Forelimb muscle (tissue), 1 donor: ENCODE measurements at regions not wholly inside any gene's neighbourhood (a gene's known extent, or its start where the extent isn't known, plus 50 kb on each side); places are given as distances from the start of the nearest gene placed in this dataset.
A peak's percentile ranks its signal among the peaks of the same experiment; 100 is the strongest.
"Not testable (repeated sequence)": the region's sequence is repeated elsewhere in the genome, so short reads cannot be mapped to it uniquely, and the experiment has no call there.

Source experiments
- DNase-seq: peaks from one replicate; pipeline ENCODE4 v3.0.0-alpha.2; 2013; ENCODE audit warnings: low read depth

DNA sequence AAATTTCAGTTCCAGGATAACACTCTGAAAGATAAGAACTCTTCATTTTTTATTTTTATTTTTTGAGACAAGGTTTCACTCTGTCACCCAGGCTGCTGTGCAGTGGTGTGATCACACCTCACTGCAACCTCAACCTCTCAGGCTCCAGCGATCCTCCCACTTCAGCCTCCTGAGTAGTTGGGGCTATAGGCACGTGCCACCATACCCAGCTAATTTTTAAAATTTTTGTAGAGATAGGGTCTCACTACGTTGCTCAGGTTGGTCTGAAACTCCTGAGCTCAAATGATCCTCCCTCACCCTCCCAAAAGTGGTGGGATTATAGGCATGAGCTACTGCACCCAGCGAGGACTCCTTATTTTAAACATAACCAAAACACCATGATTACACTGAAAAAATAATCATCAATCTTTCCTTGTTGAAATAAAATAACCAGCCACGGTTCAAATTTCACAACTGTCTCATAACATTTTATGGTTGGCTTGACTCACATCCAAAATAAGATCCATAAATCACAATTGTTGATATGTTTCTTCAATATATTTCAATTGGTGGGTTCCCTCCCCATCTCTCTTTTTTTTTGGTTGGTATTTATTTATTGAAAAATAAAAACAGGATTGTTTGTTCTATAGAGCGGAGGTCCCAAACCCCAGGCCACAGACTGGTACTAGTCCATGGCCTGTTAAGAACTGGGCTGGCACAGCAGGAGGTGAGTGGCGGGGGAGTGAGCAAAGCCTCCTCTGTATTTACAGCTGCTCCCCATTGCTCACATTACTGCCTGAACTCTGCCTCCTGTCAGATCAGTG, 60.1 kb upstream of the FAM171A1 start:
- no peak for DNase-seq

DNA sequence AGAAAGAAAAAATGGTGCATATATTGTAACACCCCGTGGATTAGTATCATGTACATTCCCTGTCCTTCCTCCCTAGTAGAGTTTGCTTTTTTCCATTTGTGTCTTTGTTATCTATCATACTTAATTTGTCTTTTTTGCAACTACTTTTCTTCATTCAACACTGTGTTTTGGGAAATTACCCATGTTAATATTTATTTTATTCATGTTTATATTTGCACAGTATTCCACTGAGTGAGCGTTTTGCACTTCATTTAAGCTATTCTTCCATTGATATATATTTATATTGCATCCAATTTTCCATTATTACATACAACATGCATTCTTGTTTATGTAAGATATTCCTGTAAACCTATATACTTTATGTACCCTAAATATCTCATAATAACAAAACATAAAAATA, 57.6 kb upstream of the FAM171A1 start:
- DNase-seq, result no peak

DNA sequence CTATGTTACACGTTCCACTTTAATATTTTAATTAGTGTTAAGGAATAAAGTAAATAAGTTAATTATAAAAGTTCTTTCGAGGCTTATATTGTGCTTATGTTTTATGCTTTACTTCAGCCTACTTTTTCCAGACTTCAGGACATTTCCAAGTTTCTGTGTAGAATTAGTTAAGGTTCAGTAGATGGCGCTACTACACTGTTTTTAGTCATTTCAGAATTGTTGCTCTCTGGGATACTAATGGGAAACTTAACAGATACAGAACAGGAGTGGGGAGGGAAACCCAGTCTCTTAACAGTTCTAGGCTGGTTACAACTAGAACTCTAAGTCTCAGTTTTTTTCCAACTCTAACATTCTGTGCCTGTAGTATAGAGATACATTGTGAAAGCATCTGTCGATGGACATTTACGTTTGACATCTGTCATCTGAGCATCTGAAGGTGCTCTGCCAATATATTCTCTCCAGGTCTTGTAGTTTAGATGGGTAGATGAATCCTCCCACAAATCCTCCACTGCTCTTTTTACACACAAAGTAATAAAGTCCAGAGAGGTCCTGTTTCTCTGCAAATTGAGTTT, 56.8 kb upstream of the FAM171A1 start:
- DNase-seq, result peak; percentile 55

DNA sequence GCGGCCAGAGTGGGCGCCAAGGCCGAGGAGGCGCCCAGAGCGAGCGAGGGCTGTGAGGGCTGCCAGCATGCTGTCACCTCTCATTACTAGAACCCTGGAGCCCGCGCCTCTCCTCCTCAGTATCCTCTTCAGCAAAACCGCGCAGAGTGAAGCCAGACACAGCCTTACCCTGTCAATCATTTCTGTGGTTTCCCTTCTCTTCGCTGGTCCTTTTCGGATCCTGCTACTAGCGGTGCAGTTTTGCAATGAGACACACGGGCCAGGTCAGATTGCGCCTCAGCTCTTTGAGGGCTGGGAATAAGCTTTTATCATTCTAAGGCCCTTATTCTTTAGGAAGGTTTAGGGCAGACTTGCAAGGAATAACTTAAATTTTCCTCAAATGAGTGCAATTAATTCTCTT, 55.5 kb upstream of the FAM171A1 start:
- DNase-seq, result no peak

DNA sequence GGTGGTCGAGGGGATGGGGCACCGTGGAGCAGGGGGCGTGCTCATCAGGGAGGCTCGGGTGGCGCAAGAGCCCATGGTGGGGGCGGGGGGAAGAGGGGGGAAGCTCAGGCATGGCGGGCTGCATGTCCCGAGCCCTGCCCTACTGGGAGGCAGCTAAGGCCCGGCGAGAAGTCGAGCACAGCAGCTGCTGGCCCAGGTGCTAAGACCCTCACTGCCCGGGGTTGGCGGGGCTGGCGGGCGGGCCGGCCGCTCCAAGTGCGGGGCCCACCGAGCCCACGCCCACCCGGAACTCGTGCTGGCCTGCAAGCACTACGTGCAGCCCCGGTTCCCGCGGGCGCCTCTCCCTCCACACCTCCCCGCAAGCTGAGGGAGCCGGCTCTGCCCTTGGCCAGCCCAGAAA, 55.0 kb upstream of the FAM171A1 start:
- DNase-seq, result no peak

DNA sequence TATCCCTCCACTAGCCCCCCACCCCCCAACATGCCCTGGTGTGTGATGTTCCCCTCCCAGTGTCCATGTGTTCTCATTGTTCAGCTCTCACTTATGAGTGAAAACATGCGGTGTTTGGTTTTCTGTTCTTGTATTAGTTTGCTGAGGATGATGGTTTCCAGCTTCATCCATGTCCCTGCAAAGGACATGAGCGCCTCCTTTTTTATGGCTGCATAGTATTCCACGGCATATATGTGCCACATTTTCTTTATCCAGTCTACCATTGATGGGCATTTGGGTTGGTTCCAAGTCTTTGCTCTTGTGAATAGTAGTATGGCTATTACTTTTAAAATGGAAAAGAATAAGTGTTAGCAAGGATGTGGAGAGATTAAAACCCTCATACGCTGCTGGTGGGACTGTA, 50.8 kb upstream of the FAM171A1 start:
- DNase-seq, result not testable (repeated sequence)
